Activated T-helper 17 cell treated with anti-CD3 and anti-CD28 coated beads, Interleukin-2, amount 50 U/mL, for 72 hours (primary cell): ENCODE measurements at regions not wholly inside any gene's neighbourhood (a gene's known extent, or its start where the extent isn't known, plus 50 kb on each side); places are given as distances from the start of the nearest gene placed in this dataset.

Experiments used
- ATAC-seq: fragments of 150-1000 bp; cut with Tn5 transposase; replicated peaks from 2 replicates; pipeline ENCODE4 v1.10.0; 2021; ENCODE audit warnings: mild to moderate bottlenecking, moderate library complexity
- H3K27ac Mint-ChIP-seq: one replicate; pipeline ENCODE4 v1.8.0; 2022; ENCODE audit warnings: mixed read lengths
- H3K27me3 Mint-ChIP-seq: one replicate; pipeline ENCODE4 v1.8.0; 2022; ENCODE audit warnings: mixed read lengths
- H3K36me3 Mint-ChIP-seq: one replicate; pipeline ENCODE4 v1.8.0; 2022; ENCODE audit warnings: low read depth, mild to moderate bottlenecking, mixed read lengths
- H3K4me1 Mint-ChIP-seq: one replicate; pipeline ENCODE4 v1.8.0; 2022; ENCODE audit warnings: mixed read lengths
- H3K4me3 Mint-ChIP-seq: one replicate; pipeline ENCODE4 v1.8.0; 2022; ENCODE audit warnings: mild to moderate bottlenecking, mixed read lengths
- H3K9me3 Mint-ChIP-seq: one replicate; pipeline ENCODE4 v1.8.0; 2022; ENCODE audit warnings: mixed read lengths

DNA sequence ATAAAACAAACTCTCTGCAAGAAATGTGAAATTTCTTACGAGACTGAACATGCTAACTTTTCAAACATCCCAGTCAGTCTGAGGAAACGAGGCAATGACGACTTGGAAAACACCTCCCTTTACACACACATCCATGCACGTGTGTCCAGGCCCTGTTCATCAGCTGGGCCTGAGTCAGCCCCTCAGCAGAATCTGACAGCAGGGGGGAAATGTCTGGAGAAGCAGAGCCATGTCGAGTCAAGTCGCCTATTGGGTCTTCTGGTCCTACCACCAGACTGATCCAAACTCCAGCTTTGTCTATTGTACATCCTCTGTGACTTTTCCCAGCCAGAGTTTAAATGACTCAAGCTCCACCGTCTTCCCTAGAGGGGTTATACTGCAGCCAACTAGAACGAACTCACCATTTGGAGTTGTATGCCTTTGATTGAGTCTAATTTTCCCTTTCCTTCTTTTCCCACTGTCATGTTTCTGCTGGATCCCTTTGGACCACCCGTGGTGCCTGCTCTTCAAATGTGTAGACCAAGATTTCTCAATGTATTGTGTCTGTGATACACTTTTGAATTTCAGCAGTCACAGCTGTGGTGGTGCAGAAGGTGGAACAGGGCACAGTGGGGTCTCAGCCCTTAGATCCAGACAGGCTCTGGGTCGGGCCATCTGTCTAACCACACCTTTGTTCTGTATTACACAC lies 254.0 kb downstream of the CDC5L start:
- peak overlapping the region; percentile 98 for H3K27ac Mint-ChIP-seq
- H3K27me3 Mint-ChIP-seq, result no peaks in the 10 kb centered on the region
- no peaks in the 10 kb centered on the region for H3K9me3 Mint-ChIP-seq
- peak overlapping the region; percentile 76 for H3K4me3 Mint-ChIP-seq
- ATAC-seq, result no peak
- H3K4me1 Mint-ChIP-seq, result peaks cover 31% of the 10 kb centered on the region
- H3K36me3 Mint-ChIP-seq, result peaks cover 8% of the 10 kb centered on the region

- H3K4me1 Mint-ChIP-seq, result peaks cover 31% of the 10 kb centered on the region
- peak overlapping the region; percentile 76 for H3K4me3 Mint-ChIP-seq
- no peaks in the 10 kb centered on the region for H3K27me3 Mint-ChIP-seq
- no peaks in the 10 kb centered on the region for H3K9me3 Mint-ChIP-seq
- peak; percentile 73 for ATAC-seq
- peak overlapping the region; percentile 98 for H3K27ac Mint-ChIP-seq
- H3K36me3 Mint-ChIP-seq, result peaks cover 8% of the 10 kb centered on the region
These were observed 254.8 kb downstream of the CDC5L start for GRCh38 chr6:44642349-44642748.

GRCh38 chr6:44642870-44643522 lies 255.5 kb downstream of the CDC5L start:
- Mint-ChIP-seq H3K36me3 (peaks cover 8% of the 10 kb centered on the region), H3K9me3 (no peaks in the 10 kb centered on the region), H3K27me3 (no peaks in the 10 kb centered on the region), H3K27ac (peak overlapping the region; percentile 98), H3K4me1 (peaks cover 31% of the 10 kb centered on the region), H3K4me3 (peak overlapping the region; percentile 76)
- ATAC-seq, result peak; percentile 91

DNA sequence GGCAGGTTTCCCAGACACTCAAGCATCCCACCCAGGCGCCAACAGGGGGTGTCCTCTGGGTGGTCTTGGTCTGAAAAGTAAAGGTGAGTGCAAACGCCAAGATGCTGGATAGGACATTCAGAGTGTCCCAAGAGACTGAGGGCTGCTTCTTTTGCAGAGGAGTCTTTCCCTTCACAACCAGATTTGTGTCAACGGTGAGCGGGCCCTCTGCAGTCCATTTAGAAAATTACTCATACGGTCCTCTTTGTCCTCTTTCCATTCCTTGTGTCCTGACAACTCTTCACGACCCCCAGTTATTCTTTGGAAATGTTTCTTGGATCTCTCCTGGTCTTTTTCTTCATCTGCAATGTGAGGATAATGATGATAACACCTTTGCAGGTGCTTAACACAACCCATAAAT lies 257.8 kb downstream of the CDC5L start:
- Mint-ChIP-seq H3K4me1 (peaks cover 33% of the 10 kb centered on the region), H3K36me3 (peaks cover 8% of the 10 kb centered on the region), H3K4me3 (no peak overlapping the region), H3K9me3 (peaks cover 4% of the 10 kb centered on the region), H3K27me3 (no peaks in the 10 kb centered on the region), H3K27ac (peak overlapping the region; percentile 98)
- no peak for ATAC-seq

DNA sequence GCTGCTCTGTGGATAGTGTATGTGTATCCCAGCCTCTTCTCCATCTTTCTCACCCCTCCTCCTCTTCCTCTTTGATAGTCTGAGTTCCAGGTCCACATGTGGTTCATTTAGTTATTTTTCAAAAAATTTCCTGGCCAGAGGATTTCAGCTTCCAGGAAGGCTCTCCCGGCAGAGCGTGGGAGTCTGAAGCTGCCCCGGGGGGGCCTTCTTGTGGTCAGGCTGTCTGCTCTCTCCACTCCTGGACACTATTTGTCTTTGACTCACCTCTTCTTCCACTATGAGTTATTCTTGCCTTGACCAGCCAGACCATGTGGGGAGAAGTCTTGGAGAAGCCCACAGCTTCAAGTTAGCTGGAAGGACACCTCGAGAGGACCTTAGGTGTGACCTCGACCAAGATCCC lies 258.8 kb downstream of the CDC5L start:
- H3K27ac Mint-ChIP-seq, result peak overlapping the region; percentile 73
- H3K4me3 Mint-ChIP-seq, result no peak overlapping the region
- peaks cover 4% of the 10 kb centered on the region for H3K9me3 Mint-ChIP-seq
- peaks cover 30% of the 10 kb centered on the region for H3K4me1 Mint-ChIP-seq
- H3K36me3 Mint-ChIP-seq, result peaks cover 8% of the 10 kb centered on the region
- no peaks in the 10 kb centered on the region for H3K27me3 Mint-ChIP-seq
- ATAC-seq, result no peak

GRCh38 chr6:44649365-44650025 lies 262.0 kb downstream of the CDC5L start:
- H3K36me3 Mint-ChIP-seq, result no peaks in the 10 kb centered on the region
- H3K4me1 Mint-ChIP-seq, result peaks cover 9% of the 10 kb centered on the region
- ATAC-seq, result peak; percentile 58
- H3K27me3 Mint-ChIP-seq, result no peaks in the 10 kb centered on the region
- H3K27ac Mint-ChIP-seq, result peak overlapping the region; percentile 1
- H3K4me3 Mint-ChIP-seq, result peak overlapping the region; percentile 24
- H3K9me3 Mint-ChIP-seq, result peaks cover 4% of the 10 kb centered on the region

DNA sequence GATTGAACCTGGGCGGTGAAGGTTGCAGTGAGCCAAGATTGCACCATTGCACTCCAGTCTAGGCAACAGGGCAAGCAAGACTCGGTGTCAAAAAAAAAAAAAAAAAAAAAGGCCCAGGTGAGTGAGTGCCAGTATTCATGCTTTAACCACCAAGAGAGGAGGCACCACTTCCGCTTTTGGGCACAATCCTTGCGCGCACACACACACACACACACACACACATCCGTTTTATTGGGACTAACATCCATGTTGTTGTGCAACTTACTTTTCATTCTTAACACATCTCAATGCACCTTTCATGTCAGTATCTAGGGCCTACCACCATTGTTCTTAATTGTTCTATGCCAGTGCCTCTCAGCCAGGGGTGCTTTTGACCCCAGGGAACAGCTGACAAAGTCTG lies 263.0 kb downstream of the CDC5L start:
- Mint-ChIP-seq H3K9me3 (peaks cover 4% of the 10 kb centered on the region), H3K27ac (no peak overlapping the region), H3K36me3 (no peaks in the 10 kb centered on the region), H3K4me1 (peaks cover 13% of the 10 kb centered on the region), H3K27me3 (no peaks in the 10 kb centered on the region), H3K4me3 (no peak overlapping the region)
- no peak for ATAC-seq

DNA sequence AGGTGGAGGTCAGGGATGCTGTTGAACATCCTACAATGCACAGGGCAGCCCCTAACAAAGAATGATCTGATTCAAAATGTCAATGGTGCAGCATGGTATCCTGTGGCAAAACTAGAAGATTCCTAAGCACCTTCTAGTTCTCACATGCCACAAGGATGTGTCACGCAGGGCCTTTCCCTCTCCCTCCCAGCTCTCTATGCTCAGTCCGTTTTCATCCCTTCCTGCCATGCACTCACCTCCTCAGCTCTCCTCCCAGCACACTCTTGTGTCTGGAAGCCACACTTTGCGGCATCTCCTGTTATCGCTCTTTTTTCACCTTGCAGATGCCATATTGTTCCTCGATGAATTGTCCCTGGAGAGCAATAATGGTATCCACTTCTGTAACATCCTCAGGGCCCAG lies 263.4 kb downstream of the CDC5L start:
- H3K27ac Mint-ChIP-seq, result no peak overlapping the region
- ATAC-seq, result no peak
- peaks cover 4% of the 10 kb centered on the region for H3K9me3 Mint-ChIP-seq
- no peak overlapping the region for H3K4me3 Mint-ChIP-seq
- no peaks in the 10 kb centered on the region for H3K36me3 Mint-ChIP-seq
- peaks cover 13% of the 10 kb centered on the region for H3K4me1 Mint-ChIP-seq
- H3K27me3 Mint-ChIP-seq, result no peaks in the 10 kb centered on the region

- no peak for ATAC-seq
- no peak overlapping the region for H3K4me3 Mint-ChIP-seq
These were observed 264.1 kb downstream of the CDC5L start for GRCh38 chr6:44651604-44652003.

DNA sequence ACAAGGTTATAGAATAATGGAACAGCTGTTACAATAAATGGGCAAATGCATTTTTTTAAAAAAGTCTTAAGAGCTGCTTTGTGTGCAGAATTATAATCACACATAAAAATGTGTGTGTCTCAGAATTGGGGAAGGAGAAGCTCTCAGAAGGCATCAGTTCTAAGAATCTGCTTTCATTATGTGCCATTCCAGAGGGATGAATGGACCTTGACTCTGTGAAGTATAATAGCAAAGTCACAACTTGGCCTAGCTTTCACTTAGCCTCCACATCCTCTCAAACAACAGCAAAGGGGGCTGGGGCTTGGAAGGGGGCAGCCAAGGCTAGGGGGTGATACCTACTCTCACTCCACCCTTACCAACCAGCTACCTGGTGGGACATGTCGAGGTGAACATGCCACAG lies 265.0 kb downstream of the CDC5L start:
- no peak for ATAC-seq
- H3K4me1 Mint-ChIP-seq, result peaks cover 13% of the 10 kb centered on the region
- H3K4me3 Mint-ChIP-seq, result no peak overlapping the region
- no peaks in the 10 kb centered on the region for H3K36me3 Mint-ChIP-seq
- H3K27ac Mint-ChIP-seq, result peak overlapping the region; percentile 88
- no peaks in the 10 kb centered on the region for H3K27me3 Mint-ChIP-seq
- peaks cover 4% of the 10 kb centered on the region for H3K9me3 Mint-ChIP-seq

More at GRCh38 chr6:44651604-44652003, 264.1 kb downstream of the CDC5L start:
- Mint-ChIP-seq H3K36me3 (no peaks in the 10 kb centered on the region), H3K4me1 (peaks cover 13% of the 10 kb centered on the region), H3K27me3 (no peaks in the 10 kb centered on the region), H3K27ac (no peak overlapping the region), H3K9me3 (peaks cover 4% of the 10 kb centered on the region)

DNA sequence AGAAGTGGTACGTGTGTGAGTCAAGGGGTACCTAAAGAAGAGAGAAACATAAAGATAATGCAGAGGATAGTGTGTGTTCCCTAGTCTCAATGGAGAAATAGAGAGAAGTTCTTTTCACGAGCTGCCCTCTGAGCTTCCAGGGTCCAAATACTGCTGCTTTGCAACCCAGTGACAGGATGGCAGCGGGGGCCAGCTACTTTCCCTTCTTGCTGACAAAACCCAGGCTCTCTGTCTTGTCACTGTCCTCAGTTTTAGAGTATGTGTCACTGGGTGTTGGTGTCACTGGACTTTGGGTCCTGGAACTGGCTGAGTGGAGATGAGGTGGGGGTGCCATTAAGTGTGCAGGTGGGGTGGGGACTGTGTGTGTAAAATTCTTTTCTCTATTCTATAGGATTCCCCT lies 265.6 kb downstream of the CDC5L start:
- Mint-ChIP-seq H3K4me1 (peaks cover 13% of the 10 kb centered on the region), H3K27ac (peak overlapping the region; percentile 88), H3K9me3 (peaks cover 4% of the 10 kb centered on the region), H3K27me3 (no peaks in the 10 kb centered on the region), H3K36me3 (no peaks in the 10 kb centered on the region), H3K4me3 (no peak overlapping the region)
- no peak for ATAC-seq

DNA sequence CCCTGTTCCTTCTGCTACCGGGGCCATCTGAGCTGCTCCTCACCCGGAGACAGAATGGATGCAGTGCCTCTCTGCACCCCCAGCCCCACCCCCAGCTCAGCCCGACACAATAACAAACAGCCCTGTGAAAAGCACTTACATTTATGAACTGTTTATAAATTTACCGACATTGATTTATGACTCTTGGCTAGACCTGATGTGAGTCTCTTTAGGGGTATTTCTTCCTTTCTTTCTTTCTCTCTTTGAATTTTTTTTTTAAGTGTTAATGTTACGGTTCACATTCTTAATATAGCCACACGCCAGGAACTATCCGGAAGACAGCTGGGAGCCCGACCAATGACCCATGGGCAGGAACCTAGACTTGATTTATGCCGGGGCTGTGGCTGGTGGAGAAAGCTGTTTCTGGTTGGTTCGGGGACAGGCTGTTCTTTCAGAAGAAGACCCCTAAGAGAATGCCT lies 266.3 kb downstream of the CDC5L start:
- peaks cover 10% of the 10 kb centered on the region for H3K4me1 Mint-ChIP-seq
- H3K4me3 Mint-ChIP-seq, result peak overlapping the region; percentile 39
- ATAC-seq, result no peak
- no peaks in the 10 kb centered on the region for H3K27me3 Mint-ChIP-seq
- H3K36me3 Mint-ChIP-seq, result no peaks in the 10 kb centered on the region
- peak overlapping the region; percentile 88 for H3K27ac Mint-ChIP-seq
- peaks cover under 1% of the 10 kb centered on the region for H3K9me3 Mint-ChIP-seq

GRCh38 chr6:44655412-44656342 lies 268.2 kb downstream of the CDC5L start:
- peak overlapping the region; percentile 73 for H3K4me3 Mint-ChIP-seq

DNA sequence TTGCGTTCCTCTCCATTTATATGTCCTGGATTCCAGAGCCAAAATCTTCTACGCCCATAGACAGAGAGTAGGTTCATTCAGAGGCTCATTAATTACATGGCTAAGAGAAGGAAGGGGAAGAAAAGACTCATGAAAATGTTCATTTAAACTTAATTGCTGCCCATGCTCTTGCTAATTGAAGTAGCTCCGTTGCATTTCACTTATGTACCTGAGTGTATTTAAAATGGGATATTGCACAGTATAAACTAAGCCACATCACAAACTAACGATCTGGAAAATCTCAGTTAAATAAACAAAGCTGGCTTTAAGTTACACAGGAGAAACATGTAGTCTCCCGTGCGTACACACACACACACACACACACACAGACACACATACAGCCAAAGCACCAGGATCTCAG lies 269.2 kb downstream of the CDC5L start:
- H3K4me1 Mint-ChIP-seq, result peaks cover 5% of the 10 kb centered on the region
- H3K9me3 Mint-ChIP-seq, result no peaks in the 10 kb centered on the region
- peak overlapping the region; percentile 47 for H3K27ac Mint-ChIP-seq
- no peak for ATAC-seq
- no peak overlapping the region for H3K4me3 Mint-ChIP-seq
- H3K36me3 Mint-ChIP-seq, result no peaks in the 10 kb centered on the region
- H3K27me3 Mint-ChIP-seq, result no peaks in the 10 kb centered on the region

More at GRCh38 chr6:44655412-44656342, 268.2 kb downstream of the CDC5L start:
- peak; percentile 77 for ATAC-seq
- Mint-ChIP-seq H3K9me3 (no peaks in the 10 kb centered on the region), H3K4me1 (peaks cover 8% of the 10 kb centered on the region), H3K27me3 (no peaks in the 10 kb centered on the region), H3K27ac (peak overlapping the region; percentile 88), H3K36me3 (no peaks in the 10 kb centered on the region)
